H9 (cell line): ENCODE measurements at regions not wholly inside any gene's neighbourhood (a gene's known extent, or its start where the extent isn't known, plus 50 kb on each side); places are given as distances from the start of the nearest gene placed in this dataset.

Experiments used
- DNase-seq: peaks from one replicate; pipeline ENCODE4 v3.0.0-alpha.2; 2017
- H2AFZ ChIP-seq: one replicate; pipeline ENCODE4 v1.6.1; 2013; ENCODE audit warnings: mild to moderate bottlenecking, low read length, control low read depth, moderate library complexity
- H2AK5ac ChIP-seq: 2 replicates; pipeline ENCODE4 v1.6.1; 2013; ENCODE audit warnings: low read length, control low read depth, mixed read lengths; ENCODE audit not compliant: insufficient read length
- H2BK120ac ChIP-seq: one replicate; pipeline ENCODE4 v1.6.1; 2013; ENCODE audit warnings: low read depth, mild to moderate bottlenecking, low read length, control low read depth, inconsistent platforms; ENCODE audit not compliant: poor library complexity, severe bottlenecking
- H2BK12ac ChIP-seq: 2 replicates; pipeline ENCODE4 v1.6.1; 2013; ENCODE audit warnings: low read length, control low read depth, mixed read lengths, low read depth; ENCODE audit not compliant: insufficient read length
- H2BK15ac ChIP-seq: 2 replicates; pipeline ENCODE4 v1.6.1; 2013; ENCODE audit warnings: low read depth, low read length, control low read depth
- H2BK20ac ChIP-seq: one replicate; pipeline ENCODE4 v1.6.1; 2013; ENCODE audit warnings: low read depth, mild to moderate bottlenecking, low read length, control low read depth, inconsistent platforms; ENCODE audit not compliant: poor library complexity, severe bottlenecking
- H2BK5ac ChIP-seq: 2 replicates; pipeline ENCODE4 v1.6.1; 2013; ENCODE audit warnings: low read length, control low read depth, mixed read lengths; ENCODE audit not compliant: insufficient read length
- H3K14ac ChIP-seq: 2 replicates; pipeline ENCODE4 v1.6.1; 2013; ENCODE audit warnings: low read length, control low read depth; ENCODE audit not compliant: insufficient read depth
- H3K18ac ChIP-seq: 2 replicates; pipeline ENCODE4 v1.6.1; 2013; ENCODE audit warnings: low read depth, mild to moderate bottlenecking, mixed read lengths, low read length, control low read depth; ENCODE audit not compliant: insufficient read length
- H3K23ac ChIP-seq: 2 replicates; pipeline ENCODE4 v1.6.1; 2013; ENCODE audit warnings: low read length, control low read depth, mixed read lengths, low read depth; ENCODE audit not compliant: insufficient read length
- H3K23me2 ChIP-seq: 2 replicates; pipeline ENCODE4 v1.6.1; 2013; ENCODE audit warnings: low read depth, mild to moderate bottlenecking, mixed read lengths, low read length, control low read depth; ENCODE audit not compliant: insufficient read length, poor library complexity, severe bottlenecking
- H3K27ac ChIP-seq: 2 replicates; pipeline ENCODE4 v1.5.1; 2013; ENCODE audit warnings: low read length, control low read depth, mixed read lengths, low read depth; ENCODE audit not compliant: insufficient read length
- H3K27me3 ChIP-seq: 2 replicates; pipeline ENCODE4 v1.6.1; 2013; ENCODE audit warnings: low read length, control low read depth, inconsistent platforms; ENCODE audit not compliant: insufficient read depth
- H3K4ac ChIP-seq: 2 replicates; pipeline ENCODE4 v1.6.1; 2013; ENCODE audit warnings: low read depth, mild to moderate bottlenecking, control low read depth, inconsistent platforms, low read length, moderate library complexity
- H3K4me1 ChIP-seq: 2 replicates; pipeline ENCODE4 v1.6.1; 2013; ENCODE audit warnings: low read length, control low read depth, inconsistent platforms; ENCODE audit not compliant: insufficient read depth
- H3K4me2 ChIP-seq: 2 replicates; pipeline ENCODE4 v1.6.1; 2013; ENCODE audit warnings: low read length, control low read depth, mixed read lengths; ENCODE audit not compliant: insufficient read length, insufficient read depth
- H3K56ac ChIP-seq: 2 replicates; pipeline ENCODE4 v1.6.1; 2013; ENCODE audit warnings: low read depth, mild to moderate bottlenecking, mixed read lengths, low read length, control low read depth; ENCODE audit not compliant: insufficient read length
- H3K79me1 ChIP-seq: 2 replicates; pipeline ENCODE4 v1.6.1; 2013; ENCODE audit warnings: low read depth, mild to moderate bottlenecking, moderate library complexity, low read length, control low read depth, inconsistent platforms; ENCODE audit not compliant: insufficient read depth, poor library complexity, severe bottlenecking
- H3K79me2 ChIP-seq: 2 replicates; pipeline ENCODE4 v1.6.1; 2013; ENCODE audit warnings: low read length, control low read depth, inconsistent platforms; ENCODE audit not compliant: insufficient read depth
- H3K9ac ChIP-seq: 2 replicates; pipeline ENCODE4 v1.6.1; 2013; ENCODE audit warnings: low read length, control low read depth, mixed read lengths; ENCODE audit not compliant: insufficient read length; ENCODE audit errors: extremely low read depth
- H3K9me3 ChIP-seq: one replicate; pipeline ENCODE4 v1.6.1; 2013; ENCODE audit warnings: low read depth, low read length, inconsistent platforms; ENCODE audit not compliant: control insufficient read depth
- H3T11ph ChIP-seq: one replicate; pipeline ENCODE4 v1.6.1; 2013; ENCODE audit warnings: mild to moderate bottlenecking, low read length, control low read depth, inconsistent platforms
- H4K20me1 ChIP-seq: one replicate; pipeline ENCODE4 v1.6.1; 2013; ENCODE audit not compliant: control insufficient read depth, insufficient read length, insufficient read depth
- H4K5ac ChIP-seq: 2 replicates; pipeline ENCODE4 v1.6.1; 2013; ENCODE audit warnings: low read depth, mild to moderate bottlenecking, mixed read lengths, low read length, control low read depth; ENCODE audit not compliant: insufficient read length
- H4K8ac ChIP-seq: replicated peaks from 2 replicates; pipeline ENCODE4 v1.6.1; 2013; ENCODE audit warnings: low read length, control low read depth, mixed read lengths, low read depth; ENCODE audit not compliant: insufficient read length
- H4K91ac ChIP-seq: 2 replicates; pipeline ENCODE4 v1.6.1; 2013; ENCODE audit warnings: low read depth, mild to moderate bottlenecking, moderate library complexity, mixed read lengths, low read length, control low read depth; ENCODE audit not compliant: insufficient read length
- H3K27ac Mint-ChIP-seq, 3 experiments: 2 replicates in 2 of 3; 3 replicates in 1 of 3; pipeline ENCODE4 v1.8.0; 2020 to 2021; ENCODE audit warnings: mixed read lengths in 3 of 3, mild to moderate bottlenecking in 1 of 3, moderate library complexity in 1 of 3
- H3K27me3 Mint-ChIP-seq: 2 replicates; pipeline ENCODE4 v1.8.0; 2021; ENCODE audit warnings: low read depth, mild to moderate bottlenecking, moderate library complexity, mixed read lengths
- H3K36me3 Mint-ChIP-seq, 3 experiments: 2 replicates in 2 of 3; 3 replicates in 1 of 3; pipeline ENCODE4 v1.8.0; 2020 to 2021; ENCODE audit warnings: low read depth in 3 of 3, mixed read lengths in 3 of 3; ENCODE audit not compliant: insufficient read depth in 1 of 3
- H3K4me1 Mint-ChIP-seq, 2 experiments: 2 replicates each; pipeline ENCODE4 v1.8.0; 2020; ENCODE audit warnings: mixed read lengths in 2 of 2
- H3K4me3 Mint-ChIP-seq, 2 experiments: 2 replicates in 1 of 2; 3 replicates in 1 of 2; pipeline ENCODE4 v1.8.0; 2020 to 2021; ENCODE audit warnings: mild to moderate bottlenecking in 2 of 2, mixed read lengths in 2 of 2, moderate library complexity in 1 of 2
- H3K9me3 Mint-ChIP-seq, 2 experiments: 2 replicates in 1 of 2; 3 replicates in 1 of 2; pipeline ENCODE4 v1.8.0; 2020; ENCODE audit warnings: mild to moderate bottlenecking in 2 of 2, mixed read lengths in 2 of 2, moderate library complexity in 1 of 2
- WGBS: extraction: QIAGEN DNeasy Blood & Tissue Kit; methylation state at CpG from one replicate; pipeline ENCODE4 v1.1.7; 2013; ENCODE audit warnings: missing lambda C conversion rate, low lambda C conversion rate, mixed read lengths; ENCODE audit not compliant: insufficient read length; ENCODE audit errors: extremely low coverage; 5-methylcytosine and 5-hydroxymethylcytosine counted together
- TF ChIP-seq, protein P1 (sequence below): fragments of 200-600 bp; sonication (generic); conservative IDR thresholded peaks from 3 replicates; pipeline ENCODE4 v1.8.0; 2021; ENCODE audit warnings: antibody characterized with exemption, mild to moderate bottlenecking

- no peak overlapping the region for H3T11ph ChIP-seq
- H3K27me3 ChIP-seq = no peaks in the 10 kb centered on the region
- Mint-ChIP-seq H3K4me3 (no peak overlapping the region), H3K27ac (no peak overlapping the region), H3K4me1 (peaks cover 48 to 58% of the 10 kb centered on the region in 2 experiments), H3K36me3 (no peaks in the 10 kb centered on the region), H3K27me3 (no peaks in the 10 kb centered on the region), H3K9me3 (no peaks in the 10 kb centered on the region)
- H3K4me2 ChIP-seq = no peak overlapping the region
- no peak overlapping the region for H2BK5ac ChIP-seq
- no peak overlapping the region for H4K5ac ChIP-seq
- no peaks in the 10 kb centered on the region for H3K23me2 ChIP-seq
- no peak overlapping the region for H2BK20ac ChIP-seq
- no peak overlapping the region for H2BK12ac ChIP-seq
- H3K79me2 ChIP-seq = no peaks in the 10 kb centered on the region
- H3K56ac ChIP-seq = no peak overlapping the region
- DNase-seq = no peak
- no peak overlapping the region for H3K18ac ChIP-seq
- H2BK15ac ChIP-seq = no peak overlapping the region
- no CpG with 5 or more reads among the region's 3 CpGs for WGBS
- no peak overlapping the region for H3K27ac ChIP-seq
- no peak overlapping the region for H4K91ac ChIP-seq
- no peak overlapping the region for H3K4ac ChIP-seq
- H3K9me3 ChIP-seq = no peaks in the 10 kb centered on the region
- no peak overlapping the region for H2AFZ ChIP-seq
- H2AK5ac ChIP-seq = no peak overlapping the region
- H3K9ac ChIP-seq = no peak overlapping the region
- no peak overlapping the region for H3K23ac ChIP-seq
- H2BK120ac ChIP-seq = no peak overlapping the region
- H3K4me1 ChIP-seq = peaks cover 12% of the 10 kb centered on the region; the same call in 1 of the 2 replicates
- TF ChIP-seq, protein P1, sequence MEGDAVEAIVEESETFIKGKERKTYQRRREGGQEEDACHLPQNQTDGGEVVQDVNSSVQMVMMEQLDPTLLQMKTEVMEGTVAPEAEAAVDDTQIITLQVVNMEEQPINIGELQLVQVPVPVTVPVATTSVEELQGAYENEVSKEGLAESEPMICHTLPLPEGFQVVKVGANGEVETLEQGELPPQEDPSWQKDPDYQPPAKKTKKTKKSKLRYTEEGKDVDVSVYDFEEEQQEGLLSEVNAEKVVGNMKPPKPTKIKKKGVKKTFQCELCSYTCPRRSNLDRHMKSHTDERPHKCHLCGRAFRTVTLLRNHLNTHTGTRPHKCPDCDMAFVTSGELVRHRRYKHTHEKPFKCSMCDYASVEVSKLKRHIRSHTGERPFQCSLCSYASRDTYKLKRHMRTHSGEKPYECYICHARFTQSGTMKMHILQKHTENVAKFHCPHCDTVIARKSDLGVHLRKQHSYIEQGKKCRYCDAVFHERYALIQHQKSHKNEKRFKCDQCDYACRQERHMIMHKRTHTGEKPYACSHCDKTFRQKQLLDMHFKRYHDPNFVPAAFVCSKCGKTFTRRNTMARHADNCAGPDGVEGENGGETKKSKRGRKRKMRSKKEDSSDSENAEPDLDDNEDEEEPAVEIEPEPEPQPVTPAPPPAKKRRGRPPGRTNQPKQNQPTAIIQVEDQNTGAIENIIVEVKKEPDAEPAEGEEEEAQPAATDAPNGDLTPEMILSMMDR = no peak
- H3K79me1 ChIP-seq = no peaks in the 10 kb centered on the region
- H4K20me1 ChIP-seq = no peaks in the 10 kb centered on the region
- no peak overlapping the region for H4K8ac ChIP-seq
- H3K14ac ChIP-seq = no peak overlapping the region
Measured at GRCh38 chr1:208601561-208601960, 357.4 kb upstream of the PLXNA2 start.
